BJ (cell line): ENCODE measurements at regions not wholly inside any gene's neighbourhood (a gene's known extent, or its start where the extent isn't known, plus 50 kb on each side); places are given as distances from the start of the nearest gene placed in this dataset.

ENCODE experiments used
- CTCF ChIA-PET: fragments of 350-600 bp; formaldehyde crosslinking; extraction: SDS; loops from one replicate; lab custom pipeline; 2021; ENCODE audit warnings: antibody characterized with exemption, inconsistent platforms; lab: Yijun Ruan, JAX
- POLR2A ChIA-PET: fragments of 300-600 bp; sonication (Branson Sonifier 250); formaldehyde crosslinking; extraction: SDS; loops from one replicate; lab custom pipeline; 2021; ENCODE audit warnings: antibody characterized with exemption; lab: Charles Lee
- DNase-seq: peaks from one replicate; pipeline ENCODE4 v3.0.0-alpha.2; 2011; ENCODE audit warnings: low read depth
- H3K27me3 ChIP-seq: 2 replicates; pipeline ENCODE4 v1.6.0; 2011; ENCODE audit warnings: low read length; ENCODE audit not compliant: control insufficient read depth, insufficient read depth
- H3K36me3 ChIP-seq: 2 replicates; pipeline ENCODE4 v1.5.1; 2011; ENCODE audit warnings: low read length; ENCODE audit not compliant: control insufficient read depth, insufficient read depth
- H3K4me3 ChIP-seq: 2 replicates; pipeline ENCODE4 v1.5.1; 2011; ENCODE audit warnings: low read depth, mild to moderate bottlenecking, control low read depth, low read length
- CTCF ChIP-seq: IDR thresholded peaks from 2 replicates; pipeline ENCODE4 v1.5.1; 2011; ENCODE audit warnings: low read depth, mild to moderate bottlenecking, control low read depth, inconsistent platforms, low read length, moderate library complexity; ENCODE audit not compliant: insufficient read depth

GRCh38 chr6:164023535-164023934, 609.0 kb downstream of the QKI start:
- no peak overlapping the region for H3K4me3 ChIP-seq
- DNase-seq: no peak
- no peak for TF ChIP-seq CTCF
- no peaks in the 10 kb centered on the region for H3K27me3 ChIP-seq
- H3K36me3 ChIP-seq: no peaks in the 10 kb centered on the region
- ChIA-PET CTCF (no interaction called here), POLR2A (no interaction called here)

- DNase-seq: no peak
- ChIA-PET CTCF (no interaction called here), POLR2A (no interaction called here)
- Histone ChIP-seq H3K36me3 (no peaks in the 10 kb centered on the region), H3K4me3 (no peak overlapping the region), H3K27me3 (no peaks in the 10 kb centered on the region)
- no peak for TF ChIP-seq CTCF
Observed at GRCh38 chr6:164022632-164023031, 608.1 kb downstream of the QKI start.

- POLR2A ChIA-PET: no interaction called here
- H3K36me3 ChIP-seq: no peaks in the 10 kb centered on the region
- CTCF ChIA-PET: no interaction called here
- no peak for TF ChIP-seq CTCF
- no peak for DNase-seq
- no peak overlapping the region for H3K4me3 ChIP-seq
- no peaks in the 10 kb centered on the region for H3K27me3 ChIP-seq
Observed at GRCh38 chr6:164021589-164022250, 607.2 kb downstream of the QKI start.

DNA sequence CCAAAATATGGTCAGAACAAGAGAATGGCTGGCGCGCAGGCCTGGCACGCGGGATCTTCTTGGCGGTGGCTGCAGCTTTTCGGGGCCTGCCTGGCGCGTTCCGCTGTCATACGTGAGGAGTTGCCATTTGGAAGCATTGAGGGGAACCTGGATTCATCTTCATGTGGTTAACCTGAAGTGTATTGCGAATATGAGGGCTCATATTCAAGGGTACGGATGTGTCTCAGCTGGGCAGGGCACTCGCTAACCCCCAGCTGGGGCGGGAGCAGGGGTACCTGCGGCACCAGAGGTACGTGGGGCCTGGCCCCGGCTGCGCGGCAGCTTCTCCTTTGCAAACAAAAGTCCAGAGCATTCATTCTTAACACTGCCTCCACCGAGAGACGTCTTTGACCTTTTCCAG, 605.6 kb downstream of the QKI start:
- Histone ChIP-seq H3K4me3 (no peak overlapping the region), H3K36me3 (no peaks in the 10 kb centered on the region), H3K27me3 (no peaks in the 10 kb centered on the region)
- POLR2A ChIA-PET: no interaction called here
- no peak for TF ChIP-seq CTCF
- no peak for DNase-seq
- CTCF ChIA-PET: no interaction called here

DNA sequence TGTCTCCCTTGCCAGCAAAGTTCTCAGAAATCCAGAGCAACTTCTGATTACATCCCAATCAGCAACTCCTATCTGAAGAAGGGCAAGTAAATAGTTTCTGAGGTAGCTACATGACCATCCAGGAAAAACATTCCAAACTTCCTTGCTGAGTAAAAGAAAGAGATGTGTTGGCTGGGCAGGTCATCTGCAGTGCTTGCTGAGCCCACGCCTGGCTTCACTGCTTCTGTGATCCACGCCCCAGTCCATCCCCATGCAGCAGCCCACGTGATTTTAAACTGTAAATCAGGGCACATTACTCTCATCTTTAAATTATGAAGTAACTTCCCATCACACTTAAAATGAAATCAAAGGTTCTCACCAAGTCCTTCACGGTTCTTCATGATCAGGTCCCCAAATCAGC, 603.6 kb downstream of the QKI start:
- no peak for TF ChIP-seq CTCF
- Histone ChIP-seq H3K4me3 (no peak overlapping the region), H3K27me3 (no peaks in the 10 kb centered on the region), H3K36me3 (no peaks in the 10 kb centered on the region)
- POLR2A ChIA-PET: no interaction called here
- CTCF ChIA-PET: no interaction called here
- no peak for DNase-seq
